ENCODE measurements at regions not wholly inside any gene's neighbourhood (a gene's known extent, or its start where the extent isn't known, plus 50 kb on each side); places are given as distances from the start of the nearest gene placed in this dataset.

GRCh38 chr15:36284911-36285310 is 294.5 kb upstream of the CDIN1 start:
- H3K9ac ChIP-seq (ENCODE audit: low read length), result no peak overlapping the region
- no peaks in the 10 kb centered on the region for H3K27me3 ChIP-seq (ENCODE audit: control insufficient read depth, insufficient read depth, low read length)
- no peak overlapping the region for H3K4me3 ChIP-seq (ENCODE audit: low read length)
- H3K4me1 ChIP-seq (ENCODE audit: control insufficient read depth, insufficient read depth, low read length), result no peaks in the 10 kb centered on the region
- no peak overlapping the region for H3K27ac ChIP-seq (ENCODE audit: low read depth, low read length)
- no peaks in the 10 kb centered on the region for H3K36me3 ChIP-seq (ENCODE audit: control insufficient read depth, insufficient read depth, low read length)

- Histone ChIP-seq H3K4me1 (ENCODE audit: control insufficient read depth, insufficient read depth, low read length) (no peaks in the 10 kb centered on the region), H3K27ac (ENCODE audit: low read depth, low read length) (no peak overlapping the region), H3K27me3 (ENCODE audit: control insufficient read depth, insufficient read depth, low read length) (no peaks in the 10 kb centered on the region), H3K4me3 (ENCODE audit: low read length) (no peak overlapping the region), H3K9ac (ENCODE audit: low read length) (no peak overlapping the region), H3K36me3 (ENCODE audit: control insufficient read depth, insufficient read depth, low read length) (no peaks in the 10 kb centered on the region)
These were observed 287.9 kb upstream of the CDIN1 start for GRCh38 chr15:36291501-36291900.

GRCh38 chr15:36294359-36294758 is 285.1 kb upstream of the CDIN1 start:
- no peaks in the 10 kb centered on the region for H3K4me1 ChIP-seq (ENCODE audit: control insufficient read depth, insufficient read depth, low read length)

GRCh38 chr15:36301947-36302346 is 277.5 kb upstream of the CDIN1 start:
- Histone ChIP-seq H3K36me3 (ENCODE audit: control insufficient read depth, insufficient read depth, low read length) (no peaks in the 10 kb centered on the region), H3K9ac (ENCODE audit: low read length) (no peak overlapping the region), H3K27ac (ENCODE audit: low read depth, low read length) (no peak overlapping the region), H3K4me1 (ENCODE audit: control insufficient read depth, insufficient read depth, low read length) (no peaks in the 10 kb centered on the region), H3K4me3 (ENCODE audit: low read length) (no peak overlapping the region), H3K27me3 (ENCODE audit: control insufficient read depth, insufficient read depth, low read length) (no peaks in the 10 kb centered on the region)

More at GRCh38 chr15:36294359-36294758, 285.1 kb upstream of the CDIN1 start:
- Histone ChIP-seq H3K27ac (ENCODE audit: low read depth, low read length) (no peak overlapping the region), H3K4me3 (ENCODE audit: low read length) (no peak overlapping the region), H3K36me3 (ENCODE audit: control insufficient read depth, insufficient read depth, low read length) (no peaks in the 10 kb centered on the region), H3K27me3 (ENCODE audit: control insufficient read depth, insufficient read depth, low read length) (no peaks in the 10 kb centered on the region), H3K9ac (ENCODE audit: low read length) (no peak overlapping the region)

- H3K27me3 ChIP-seq (ENCODE audit: control insufficient read depth, insufficient read depth, low read length), result no peaks in the 10 kb centered on the region
- no peaks in the 10 kb centered on the region for H3K4me1 ChIP-seq (ENCODE audit: control insufficient read depth, insufficient read depth, low read length)
These were observed 266.4 kb upstream of the CDIN1 start for GRCh38 chr15:36313021-36313420.

GRCh38 chr15:36313736-36314280 is 265.6 kb upstream of the CDIN1 start:
- H3K36me3 ChIP-seq (ENCODE audit: control insufficient read depth, insufficient read depth, low read length), result no peaks in the 10 kb centered on the region

More at GRCh38 chr15:36313021-36313420, 266.4 kb upstream of the CDIN1 start:
- Histone ChIP-seq H3K9ac (ENCODE audit: low read length) (no peak overlapping the region), H3K27ac (ENCODE audit: low read depth, low read length) (no peak overlapping the region), H3K36me3 (ENCODE audit: control insufficient read depth, insufficient read depth, low read length) (no peaks in the 10 kb centered on the region), H3K4me3 (ENCODE audit: low read length) (no peak overlapping the region)

GRCh38 chr15:36315649-36316048 is 263.8 kb upstream of the CDIN1 start:
- H3K27ac ChIP-seq (ENCODE audit: low read depth, low read length), result no peak overlapping the region
- no peaks in the 10 kb centered on the region for H3K27me3 ChIP-seq (ENCODE audit: control insufficient read depth, insufficient read depth, low read length)
- no peaks in the 10 kb centered on the region for H3K36me3 ChIP-seq (ENCODE audit: control insufficient read depth, insufficient read depth, low read length)
- no peak overlapping the region for H3K4me3 ChIP-seq (ENCODE audit: low read length)
- no peak overlapping the region for H3K9ac ChIP-seq (ENCODE audit: low read length)
- no peaks in the 10 kb centered on the region for H3K4me1 ChIP-seq (ENCODE audit: control insufficient read depth, insufficient read depth, low read length)

More at GRCh38 chr15:36313736-36314280, 265.6 kb upstream of the CDIN1 start:
- Histone ChIP-seq H3K27me3 (ENCODE audit: control insufficient read depth, insufficient read depth, low read length) (no peaks in the 10 kb centered on the region), H3K27ac (ENCODE audit: low read depth, low read length) (no peak overlapping the region), H3K9ac (ENCODE audit: low read length) (no peak overlapping the region), H3K4me3 (ENCODE audit: low read length) (no peak overlapping the region), H3K4me1 (ENCODE audit: control insufficient read depth, insufficient read depth, low read length) (no peaks in the 10 kb centered on the region)

GRCh38 chr15:36323615-36324014 is 255.8 kb upstream of the CDIN1 start:
- H3K27ac ChIP-seq (ENCODE audit: low read depth, low read length), result no peak overlapping the region
- H3K27me3 ChIP-seq (ENCODE audit: control insufficient read depth, insufficient read depth, low read length), result no peaks in the 10 kb centered on the region
- H3K4me3 ChIP-seq (ENCODE audit: low read length), result no peak overlapping the region
- no peaks in the 10 kb centered on the region for H3K4me1 ChIP-seq (ENCODE audit: control insufficient read depth, insufficient read depth, low read length)
- no peak overlapping the region for H3K9ac ChIP-seq (ENCODE audit: low read length)
- H3K36me3 ChIP-seq (ENCODE audit: control insufficient read depth, insufficient read depth, low read length), result no peaks in the 10 kb centered on the region

GRCh38 chr15:36325206-36325605 is 254.2 kb upstream of the CDIN1 start:
- no peak overlapping the region for H3K9ac ChIP-seq (ENCODE audit: low read length)
- no peak overlapping the region for H3K4me3 ChIP-seq (ENCODE audit: low read length)
- no peaks in the 10 kb centered on the region for H3K4me1 ChIP-seq (ENCODE audit: control insufficient read depth, insufficient read depth, low read length)
- no peak overlapping the region for H3K27ac ChIP-seq (ENCODE audit: low read depth, low read length)
- no peaks in the 10 kb centered on the region for H3K27me3 ChIP-seq (ENCODE audit: control insufficient read depth, insufficient read depth, low read length)
- H3K36me3 ChIP-seq (ENCODE audit: control insufficient read depth, insufficient read depth, low read length), result no peaks in the 10 kb centered on the region

- Histone ChIP-seq H3K36me3 (ENCODE audit: control insufficient read depth, insufficient read depth, low read length) (no peaks in the 10 kb centered on the region), H3K4me1 (ENCODE audit: control insufficient read depth, insufficient read depth, low read length) (no peaks in the 10 kb centered on the region), H3K4me3 (ENCODE audit: low read length) (no peak overlapping the region), H3K27ac (ENCODE audit: low read depth, low read length) (no peak overlapping the region), H3K9ac (ENCODE audit: low read length) (no peak overlapping the region), H3K27me3 (ENCODE audit: control insufficient read depth, insufficient read depth, low read length) (no peaks in the 10 kb centered on the region)
These were observed 249.8 kb upstream of the CDIN1 start for GRCh38 chr15:36329592-36329991.

- Histone ChIP-seq H3K27ac (ENCODE audit: low read depth, low read length) (no peak overlapping the region), H3K27me3 (ENCODE audit: control insufficient read depth, insufficient read depth, low read length) (no peaks in the 10 kb centered on the region), H3K4me1 (ENCODE audit: control insufficient read depth, insufficient read depth, low read length) (no peaks in the 10 kb centered on the region), H3K4me3 (ENCODE audit: low read length) (no peak overlapping the region), H3K36me3 (ENCODE audit: control insufficient read depth, insufficient read depth, low read length) (no peaks in the 10 kb centered on the region), H3K9ac (ENCODE audit: low read length) (no peak overlapping the region)
These were observed 248.8 kb upstream of the CDIN1 start for GRCh38 chr15:36330598-36330997.

- Histone ChIP-seq H3K36me3 (ENCODE audit: control insufficient read depth, insufficient read depth, low read length) (no peaks in the 10 kb centered on the region), H3K4me3 (ENCODE audit: low read length) (no peak overlapping the region), H3K9ac (ENCODE audit: low read length) (no peak overlapping the region), H3K27ac (ENCODE audit: low read depth, low read length) (no peak overlapping the region), H3K27me3 (ENCODE audit: control insufficient read depth, insufficient read depth, low read length) (no peaks in the 10 kb centered on the region), H3K4me1 (ENCODE audit: control insufficient read depth, insufficient read depth, low read length) (no peaks in the 10 kb centered on the region)
These were observed 247.7 kb upstream of the CDIN1 start for GRCh38 chr15:36331531-36332275.

GRCh38 chr15:36332301-36332700 is 247.1 kb upstream of the CDIN1 start:
- Histone ChIP-seq H3K4me3 (ENCODE audit: low read length) (no peak overlapping the region), H3K4me1 (ENCODE audit: control insufficient read depth, insufficient read depth, low read length) (no peaks in the 10 kb centered on the region), H3K27me3 (ENCODE audit: control insufficient read depth, insufficient read depth, low read length) (no peaks in the 10 kb centered on the region), H3K27ac (ENCODE audit: low read depth, low read length) (no peak overlapping the region), H3K9ac (ENCODE audit: low read length) (no peak overlapping the region), H3K36me3 (ENCODE audit: control insufficient read depth, insufficient read depth, low read length) (no peaks in the 10 kb centered on the region)
